KOPT-K1 (cell line): ENCODE measurements at regions not wholly inside any gene's neighbourhood (a gene's known extent, or its start where the extent isn't known, plus 50 kb on each side); places are given as distances from the start of the nearest gene placed in this dataset.

Source experiments
- H3K27ac ChIP-seq: fragments of 200-600 bp; sonication (generic); 2 replicates; pipeline ENCODE4 v1.5.1; 2016; ENCODE audit warnings: antibody characterized with exemption, mild to moderate bottlenecking, low read depth, low read length; ENCODE audit not compliant: poor library complexity, severe bottlenecking
- H3K36me3 ChIP-seq: fragments of 200-600 bp; sonication (generic); 2 replicates; pipeline ENCODE4 v1.5.1; 2017; ENCODE audit warnings: antibody characterized with exemption, mild to moderate bottlenecking, low read length, moderate library complexity; ENCODE audit not compliant: insufficient read depth
- H3K9me3 ChIP-seq: fragments of 200-600 bp; sonication (generic); 2 replicates; pipeline ENCODE4 v1.5.1; 2017; ENCODE audit warnings: antibody characterized with exemption, low read length, mild to moderate bottlenecking; ENCODE audit not compliant: insufficient read depth, poor library complexity, severe bottlenecking

- H3K36me3 ChIP-seq = no peaks in the 10 kb centered on the region
These were observed 579.9 kb downstream of the CDH18 start for GRCh38 chr5:19408149-19408548.

GRCh38 chr5:19411936-19412335, 576.1 kb downstream of the CDH18 start:
- Histone ChIP-seq H3K36me3 (no peaks in the 10 kb centered on the region), H3K9me3 (peaks cover 5% of the 10 kb centered on the region), H3K27ac (no peak overlapping the region)

More at GRCh38 chr5:19408149-19408548, 579.9 kb downstream of the CDH18 start:
- Histone ChIP-seq H3K27ac (no peak overlapping the region), H3K9me3 (peaks cover 5% of the 10 kb centered on the region)
